ENCODE measurements at regions not wholly inside any gene's neighbourhood (a gene's known extent, or its start where the extent isn't known, plus 50 kb on each side); places are given as distances from the start of the nearest gene placed in this dataset.

DNA sequence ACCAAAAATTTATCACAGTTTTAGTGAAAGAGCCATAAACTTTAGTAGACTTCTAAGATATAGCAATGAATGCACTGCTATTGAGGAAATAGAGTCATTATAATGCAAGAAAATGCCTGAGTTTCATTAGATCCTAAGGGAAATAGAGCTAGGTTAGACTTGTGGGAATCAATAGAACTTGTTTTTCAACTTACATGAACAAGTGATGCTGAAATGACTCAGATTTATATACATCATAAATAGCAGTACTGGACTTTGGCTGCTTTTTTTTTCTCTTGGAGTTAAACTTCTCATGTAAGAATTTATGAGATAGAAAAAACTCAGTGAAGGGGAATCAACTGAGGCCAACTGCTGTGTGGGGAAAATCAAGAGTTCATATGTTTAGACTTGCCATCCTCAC is 216.5 kb upstream of the AADAT start (continued):
- TF ChIP-seq, protein P1, sequence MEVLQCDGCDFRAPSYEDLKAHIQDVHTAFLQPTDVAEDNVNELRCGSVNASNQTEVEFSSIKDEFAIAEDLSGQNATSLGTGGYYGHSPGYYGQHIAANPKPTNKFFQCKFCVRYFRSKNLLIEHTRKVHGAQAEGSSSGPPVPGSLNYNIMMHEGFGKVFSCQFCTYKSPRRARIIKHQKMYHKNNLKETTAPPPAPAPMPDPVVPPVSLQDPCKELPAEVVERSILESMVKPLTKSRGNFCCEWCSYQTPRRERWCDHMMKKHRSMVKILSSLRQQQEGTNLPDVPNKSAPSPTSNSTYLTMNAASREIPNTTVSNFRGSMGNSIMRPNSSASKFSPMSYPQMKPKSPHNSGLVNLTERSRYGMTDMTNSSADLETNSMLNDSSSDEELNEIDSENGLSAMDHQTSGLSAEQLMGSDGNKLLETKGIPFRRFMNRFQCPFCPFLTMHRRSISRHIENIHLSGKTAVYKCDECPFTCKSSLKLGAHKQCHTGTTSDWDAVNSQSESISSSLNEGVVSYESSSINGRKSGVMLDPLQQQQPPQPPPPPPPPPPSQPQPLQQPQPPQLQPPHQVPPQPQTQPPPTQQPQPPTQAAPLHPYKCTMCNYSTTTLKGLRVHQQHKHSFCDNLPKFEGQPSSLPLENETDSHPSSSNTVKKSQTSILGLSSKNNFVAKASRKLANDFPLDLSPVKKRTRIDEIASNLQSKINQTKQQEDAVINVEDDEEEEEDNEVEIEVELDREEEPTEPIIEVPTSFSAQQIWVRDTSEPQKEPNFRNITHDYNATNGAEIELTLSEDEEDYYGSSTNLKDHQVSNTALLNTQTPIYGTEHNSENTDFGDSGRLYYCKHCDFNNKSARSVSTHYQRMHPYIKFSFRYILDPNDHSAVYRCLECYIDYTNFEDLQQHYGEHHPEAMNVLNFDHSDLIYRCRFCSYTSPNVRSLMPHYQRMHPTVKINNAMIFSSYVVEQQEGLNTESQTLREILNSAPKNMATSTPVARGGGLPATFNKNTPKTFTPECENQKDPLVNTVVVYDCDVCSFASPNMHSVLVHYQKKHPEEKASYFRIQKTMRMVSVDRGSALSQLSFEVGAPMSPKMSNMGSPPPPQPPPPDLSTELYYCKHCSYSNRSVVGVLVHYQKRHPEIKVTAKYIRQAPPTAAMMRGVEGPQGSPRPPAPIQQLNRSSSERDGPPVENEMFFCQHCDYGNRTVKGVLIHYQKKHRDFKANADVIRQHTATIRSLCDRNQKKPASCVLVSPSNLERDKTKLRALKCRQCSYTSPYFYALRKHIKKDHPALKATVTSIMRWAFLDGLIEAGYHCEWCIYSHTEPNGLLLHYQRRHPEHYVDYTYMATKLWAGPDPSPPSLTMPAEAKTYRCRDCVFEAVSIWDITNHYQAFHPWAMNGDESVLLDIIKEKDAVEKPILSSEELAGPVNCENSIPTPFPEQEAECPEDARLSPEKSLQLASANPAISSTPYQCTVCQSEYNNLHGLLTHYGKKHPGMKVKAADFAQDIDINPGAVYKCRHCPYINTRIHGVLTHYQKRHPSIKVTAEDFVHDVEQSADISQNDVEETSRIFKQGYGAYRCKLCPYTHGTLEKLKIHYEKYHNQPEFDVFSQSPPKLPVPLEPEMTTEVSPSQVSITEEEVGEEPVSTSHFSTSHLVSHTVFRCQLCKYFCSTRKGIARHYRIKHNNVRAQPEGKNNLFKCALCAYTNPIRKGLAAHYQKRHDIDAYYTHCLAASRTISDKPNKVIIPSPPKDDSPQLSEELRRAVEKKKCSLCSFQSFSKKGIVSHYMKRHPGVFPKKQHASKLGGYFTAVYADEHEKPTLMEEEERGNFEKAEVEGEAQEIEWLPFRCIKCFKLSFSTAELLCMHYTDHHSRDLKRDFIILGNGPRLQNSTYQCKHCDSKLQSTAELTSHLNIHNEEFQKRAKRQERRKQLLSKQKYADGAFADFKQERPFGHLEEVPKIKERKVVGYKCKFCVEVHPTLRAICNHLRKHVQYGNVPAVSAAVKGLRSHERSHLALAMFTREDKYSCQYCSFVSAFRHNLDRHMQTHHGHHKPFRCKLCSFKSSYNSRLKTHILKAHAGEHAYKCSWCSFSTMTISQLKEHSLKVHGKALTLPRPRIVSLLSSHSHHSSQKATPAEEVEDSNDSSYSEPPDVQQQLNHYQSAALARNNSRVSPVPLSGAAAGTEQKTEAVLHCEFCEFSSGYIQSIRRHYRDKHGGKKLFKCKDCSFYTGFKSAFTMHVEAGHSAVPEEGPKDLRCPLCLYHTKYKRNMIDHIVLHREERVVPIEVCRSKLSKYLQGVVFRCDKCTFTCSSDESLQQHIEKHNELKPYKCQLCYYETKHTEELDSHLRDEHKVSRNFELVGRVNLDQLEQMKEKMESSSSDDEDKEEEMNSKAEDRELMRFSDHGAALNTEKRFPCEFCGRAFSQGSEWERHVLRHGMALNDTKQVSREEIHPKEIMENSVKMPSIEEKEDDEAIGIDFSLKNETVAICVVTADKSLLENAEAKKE (CRISPR knock-in tag; IDR thresholded peaks at IDR 0.05), result no peak
- TF ChIP-seq, protein P2, sequence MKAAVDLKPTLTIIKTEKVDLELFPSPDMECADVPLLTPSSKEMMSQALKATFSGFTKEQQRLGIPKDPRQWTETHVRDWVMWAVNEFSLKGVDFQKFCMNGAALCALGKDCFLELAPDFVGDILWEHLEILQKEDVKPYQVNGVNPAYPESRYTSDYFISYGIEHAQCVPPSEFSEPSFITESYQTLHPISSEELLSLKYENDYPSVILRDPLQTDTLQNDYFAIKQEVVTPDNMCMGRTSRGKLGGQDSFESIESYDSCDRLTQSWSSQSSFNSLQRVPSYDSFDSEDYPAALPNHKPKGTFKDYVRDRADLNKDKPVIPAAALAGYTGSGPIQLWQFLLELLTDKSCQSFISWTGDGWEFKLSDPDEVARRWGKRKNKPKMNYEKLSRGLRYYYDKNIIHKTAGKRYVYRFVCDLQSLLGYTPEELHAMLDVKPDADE (IDR thresholded peaks at IDR 0.05), result no peak
- no peak for TF ChIP-seq ZNF114 (CRISPR knock-in tag; IDR thresholded peaks at IDR 0.05)
- no peak for TF ChIP-seq CREB1 (CRISPR knock-in tag; IDR thresholded peaks at IDR 0.05; ENCODE audit: low read depth)
- TF ChIP-seq, protein P3, sequence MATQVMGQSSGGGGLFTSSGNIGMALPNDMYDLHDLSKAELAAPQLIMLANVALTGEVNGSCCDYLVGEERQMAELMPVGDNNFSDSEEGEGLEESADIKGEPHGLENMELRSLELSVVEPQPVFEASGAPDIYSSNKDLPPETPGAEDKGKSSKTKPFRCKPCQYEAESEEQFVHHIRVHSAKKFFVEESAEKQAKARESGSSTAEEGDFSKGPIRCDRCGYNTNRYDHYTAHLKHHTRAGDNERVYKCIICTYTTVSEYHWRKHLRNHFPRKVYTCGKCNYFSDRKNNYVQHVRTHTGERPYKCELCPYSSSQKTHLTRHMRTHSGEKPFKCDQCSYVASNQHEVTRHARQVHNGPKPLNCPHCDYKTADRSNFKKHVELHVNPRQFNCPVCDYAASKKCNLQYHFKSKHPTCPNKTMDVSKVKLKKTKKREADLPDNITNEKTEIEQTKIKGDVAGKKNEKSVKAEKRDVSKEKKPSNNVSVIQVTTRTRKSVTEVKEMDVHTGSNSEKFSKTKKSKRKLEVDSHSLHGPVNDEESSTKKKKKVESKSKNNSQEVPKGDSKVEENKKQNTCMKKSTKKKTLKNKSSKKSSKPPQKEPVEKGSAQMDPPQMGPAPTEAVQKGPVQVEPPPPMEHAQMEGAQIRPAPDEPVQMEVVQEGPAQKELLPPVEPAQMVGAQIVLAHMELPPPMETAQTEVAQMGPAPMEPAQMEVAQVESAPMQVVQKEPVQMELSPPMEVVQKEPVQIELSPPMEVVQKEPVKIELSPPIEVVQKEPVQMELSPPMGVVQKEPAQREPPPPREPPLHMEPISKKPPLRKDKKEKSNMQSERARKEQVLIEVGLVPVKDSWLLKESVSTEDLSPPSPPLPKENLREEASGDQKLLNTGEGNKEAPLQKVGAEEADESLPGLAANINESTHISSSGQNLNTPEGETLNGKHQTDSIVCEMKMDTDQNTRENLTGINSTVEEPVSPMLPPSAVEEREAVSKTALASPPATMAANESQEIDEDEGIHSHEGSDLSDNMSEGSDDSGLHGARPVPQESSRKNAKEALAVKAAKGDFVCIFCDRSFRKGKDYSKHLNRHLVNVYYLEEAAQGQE (IDR thresholded peaks at IDR 0.05; ENCODE audit: unreplicated experiment), result no peak
- TF ChIP-seq JUNB (IDR thresholded peaks at IDR 0.05; ENCODE audit: unreplicated experiment), result no peak
- no peak for TF ChIP-seq EZH2 (IDR thresholded peaks at IDR 0.05; ENCODE audit: low read depth, unreplicated experiment)
- no peak for TF ChIP-seq EZH2phosphoT487 (IDR thresholded peaks at IDR 0.05; ENCODE audit: unreplicated experiment)
- TF ChIP-seq STAT1 (IDR thresholded peaks at IDR 0.05; ENCODE audit: unreplicated experiment), result no peak

All from GM23338 (cell line).